Hematopoietic multipotent progenitor cell treated with erythropoietin and hydrocortisone succinate and interleukin-3 and kit ligand, for 8 days (in vitro differentiated cells): ENCODE measurements at regions not wholly inside any gene's neighbourhood (a gene's known extent, or its start where the extent isn't known, plus 50 kb on each side); places are given as distances from the start of the nearest gene placed in this dataset.
A peak's percentile ranks its signal among the peaks of the same experiment; 100 is the strongest.

Source experiments
- DNase-seq: peaks from one replicate; pipeline ENCODE4 v3.0.0-alpha.2; 2015

DNA sequence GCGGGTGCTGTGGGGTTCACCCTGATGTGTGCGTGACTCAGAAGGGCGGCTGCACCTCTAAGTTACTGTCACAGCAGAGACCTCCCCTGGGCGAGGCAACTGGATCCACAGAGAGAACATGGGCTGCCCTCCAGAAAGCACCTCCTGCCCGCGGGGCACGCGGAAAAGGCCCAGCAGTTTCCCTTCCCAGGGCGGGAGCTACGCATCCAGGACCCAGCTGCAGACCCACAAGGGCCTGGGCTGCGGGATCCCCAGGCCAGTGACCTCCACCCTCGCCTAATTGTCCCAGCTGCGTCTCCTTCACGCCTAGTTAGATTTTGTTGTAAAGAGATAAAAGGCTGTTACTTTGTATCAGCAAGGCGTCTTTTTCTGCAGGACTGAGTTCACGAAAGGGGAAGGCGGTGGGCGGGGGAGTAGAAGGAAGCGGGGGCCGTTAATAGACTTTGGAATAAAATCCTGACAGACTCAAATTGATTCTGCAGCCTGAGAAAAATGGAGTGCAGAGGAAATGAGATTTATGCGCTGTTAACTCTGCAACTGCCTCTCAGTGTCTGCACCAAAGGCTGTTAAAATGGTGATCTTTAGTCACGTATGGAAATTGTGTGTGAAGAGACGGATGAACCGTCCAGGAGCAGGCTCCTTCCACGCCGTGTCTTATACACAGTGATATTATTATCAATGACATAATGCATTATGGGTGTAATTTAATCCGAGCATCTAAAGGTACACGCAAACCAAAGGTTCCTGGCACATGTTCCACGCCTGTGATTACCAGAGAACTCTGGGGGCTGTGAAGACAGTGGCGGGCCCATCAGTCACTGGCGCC is 65.9 kb upstream of the FBRSL1 start:
- DNase-seq = no peak

DNA sequence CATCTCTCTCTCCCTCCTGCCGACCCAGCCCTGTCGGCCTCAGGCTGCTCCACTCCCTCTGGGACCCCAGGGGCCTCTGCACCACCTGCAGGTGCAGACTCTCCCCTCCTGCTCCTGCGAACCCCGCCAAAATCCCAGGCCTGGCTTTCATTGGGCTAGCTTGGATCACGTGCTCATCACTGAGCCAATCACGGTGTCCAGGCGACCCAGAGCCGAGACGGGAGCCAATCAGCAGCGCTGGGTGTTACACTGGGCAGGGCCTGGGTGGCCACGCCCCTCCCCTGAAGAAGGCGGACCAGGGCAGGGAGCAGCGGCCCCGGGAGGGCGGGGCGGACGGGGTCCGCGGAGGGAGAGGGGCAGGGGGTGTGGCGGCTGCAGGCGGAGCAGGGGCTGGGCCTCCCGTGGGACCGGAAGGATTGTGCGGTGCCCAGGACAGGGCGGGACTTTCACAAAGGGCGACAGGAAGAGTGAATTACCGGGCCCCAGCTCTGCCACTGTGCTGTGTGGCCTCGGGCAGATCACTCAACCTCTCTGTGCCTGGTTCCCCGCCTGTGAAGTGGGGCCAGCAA is 66.6 kb upstream of the FBRSL1 start:
- DNase-seq = no peak

DNA sequence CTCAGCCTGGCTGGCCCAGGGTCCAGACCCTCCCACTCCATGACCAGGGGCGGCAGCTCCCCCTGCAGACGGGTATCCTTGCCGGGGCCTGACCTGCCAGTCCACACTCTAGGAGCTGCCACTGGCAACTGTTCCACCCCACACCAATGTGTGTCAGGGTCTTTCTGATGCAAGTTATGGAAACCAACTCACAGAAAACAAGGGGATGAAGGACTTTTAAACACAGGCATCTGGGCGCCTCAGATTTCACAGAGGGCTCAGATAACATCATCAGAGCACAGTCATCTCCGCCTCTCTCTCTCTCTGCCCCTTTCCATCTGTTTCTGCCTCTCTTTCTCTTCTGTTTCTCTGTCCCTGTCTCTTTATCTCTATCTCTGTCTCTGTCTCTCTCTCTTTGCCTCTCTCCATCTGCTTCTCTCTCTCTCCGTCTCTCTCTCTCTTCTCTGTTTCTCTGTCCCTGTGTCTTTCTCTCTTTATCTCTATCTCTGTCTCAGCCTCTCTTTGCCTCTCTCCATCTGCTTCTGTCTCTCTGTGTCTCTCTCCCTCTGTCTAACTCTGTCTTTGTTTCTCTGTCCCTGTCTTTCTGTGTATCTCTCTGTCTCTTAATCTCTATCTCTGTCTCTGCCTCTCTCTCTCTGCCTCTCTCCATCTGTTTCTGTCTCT is 67.4 kb upstream of the FBRSL1 start:
- DNase-seq = no peak

GRCh38 chr12:132422040-132422380 is 67.9 kb upstream of the FBRSL1 start:
- DNase-seq = no peak

GRCh38 chr12:132419631-132420246 is 70.2 kb upstream of the FBRSL1 start:
- no peak for DNase-seq

DNA sequence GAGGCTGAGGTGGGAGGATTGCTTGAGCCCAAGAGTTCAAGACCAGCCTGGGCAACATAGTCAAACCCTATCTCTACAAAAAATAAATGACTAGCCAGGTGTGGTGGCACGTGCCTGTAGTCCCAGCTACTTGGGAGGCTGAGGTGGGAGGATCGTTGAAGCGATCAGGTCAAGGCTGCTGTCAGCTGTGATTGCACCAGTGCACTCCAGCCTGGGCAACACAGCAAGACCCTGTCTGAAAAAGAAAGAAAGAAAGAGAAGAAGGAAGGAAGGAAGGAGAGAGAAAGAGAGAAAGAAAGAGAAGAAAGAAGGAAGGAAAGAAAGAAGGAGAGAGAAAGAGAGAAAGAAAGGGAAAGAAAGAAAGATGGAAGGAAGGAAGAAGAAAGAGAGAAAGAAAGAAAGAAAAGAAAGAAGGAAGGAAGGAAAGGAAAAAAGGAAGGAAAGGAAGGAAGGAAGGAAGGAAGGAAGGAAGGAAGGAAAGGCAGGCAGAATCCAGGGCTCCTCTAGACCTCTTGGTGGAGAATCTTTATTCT is 71.5 kb upstream of the FBRSL1 start:
- DNase-seq = no peak

- no peak for DNase-seq
Measured at GRCh38 chr12:132417741-132418140, 72.2 kb upstream of the FBRSL1 start.

DNA sequence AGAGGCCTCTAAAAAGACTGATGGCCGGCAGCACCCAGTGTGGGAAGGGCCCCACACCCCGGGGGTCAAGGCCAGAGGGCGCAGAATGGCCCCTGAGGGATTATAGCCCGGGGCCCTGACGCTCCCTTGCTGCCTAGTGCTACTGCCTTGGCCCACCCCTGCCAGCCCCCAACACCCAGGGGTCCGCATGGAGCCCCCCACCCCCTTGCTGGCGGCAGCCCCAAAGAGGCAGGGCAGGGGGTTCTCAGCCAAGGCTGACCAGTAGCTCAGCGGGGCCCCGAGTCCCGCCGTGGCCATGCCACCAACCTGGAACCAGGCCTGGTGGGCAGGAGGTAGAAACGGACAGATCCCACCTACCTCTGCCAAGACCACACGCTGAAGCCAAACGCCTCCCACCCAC is 73.1 kb upstream of the FBRSL1 start:
- no peak for DNase-seq

DNA sequence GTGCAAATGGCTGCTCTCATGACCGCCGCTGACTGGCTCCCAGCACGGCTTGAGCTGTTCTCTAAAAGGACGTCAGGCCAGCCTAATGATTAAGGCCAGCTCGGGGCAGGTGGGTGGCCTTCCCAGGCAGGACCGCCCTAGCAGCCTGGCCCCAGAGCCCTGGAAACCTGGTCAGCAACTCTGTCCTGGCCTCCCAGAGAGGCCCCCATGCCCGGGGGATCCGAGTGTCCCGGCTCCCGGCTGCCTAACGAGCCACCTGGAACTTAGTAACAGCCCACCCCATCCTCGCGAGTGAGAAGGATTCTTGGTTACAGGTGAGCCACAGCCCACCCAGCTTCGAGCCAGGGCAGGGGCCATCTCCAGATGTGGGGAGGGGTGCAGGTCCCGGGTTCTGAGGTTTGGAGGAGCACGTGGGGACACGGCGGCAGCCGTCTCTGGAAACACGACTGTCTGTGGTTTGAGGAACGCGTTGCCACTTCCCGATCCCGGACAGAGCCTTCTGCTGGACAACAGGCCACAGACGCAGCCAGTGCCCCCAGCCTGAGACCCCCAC is 73.8 kb upstream of the FBRSL1 start:
- DNase-seq = no peak

DNA sequence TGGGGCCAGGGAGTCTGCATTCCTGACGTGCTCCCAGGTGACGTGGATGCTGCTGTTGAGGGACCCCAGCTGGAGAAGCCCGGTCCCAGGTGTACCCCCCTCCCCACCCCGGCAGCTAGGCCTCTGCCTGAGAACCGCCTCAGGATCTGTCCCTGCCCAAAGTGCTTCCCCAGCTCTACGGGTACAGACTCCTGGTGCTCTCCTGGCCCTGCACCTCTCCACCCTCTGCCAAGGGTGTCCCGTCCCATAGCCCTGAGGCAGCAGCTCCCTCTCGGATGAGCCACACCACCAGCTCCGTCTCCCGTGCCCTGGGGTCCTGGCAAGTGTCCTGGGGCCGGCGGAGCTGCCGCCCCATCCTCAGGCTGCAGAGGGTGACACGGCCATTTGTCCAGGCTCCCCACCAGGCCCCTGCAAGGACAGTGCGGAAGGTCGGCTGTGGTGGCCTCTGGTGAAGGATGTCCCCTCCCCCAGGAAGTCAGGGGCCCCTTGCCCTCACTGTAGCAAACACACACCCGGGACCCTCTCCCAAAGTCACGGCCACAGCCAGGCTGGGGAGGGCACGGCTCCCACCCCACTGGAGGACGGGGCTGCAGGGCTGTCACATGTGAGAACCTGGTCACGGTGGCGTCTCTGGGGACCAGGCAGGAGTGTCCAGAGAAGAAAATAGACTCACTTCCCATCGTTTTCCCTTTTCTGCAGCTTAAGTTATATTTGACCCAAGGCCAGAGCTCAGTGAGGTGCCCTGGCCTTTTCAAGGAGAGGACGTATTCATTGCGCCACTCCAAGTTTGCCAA is 74.4 kb upstream of the FBRSL1 start:
- no peak for DNase-seq

DNA sequence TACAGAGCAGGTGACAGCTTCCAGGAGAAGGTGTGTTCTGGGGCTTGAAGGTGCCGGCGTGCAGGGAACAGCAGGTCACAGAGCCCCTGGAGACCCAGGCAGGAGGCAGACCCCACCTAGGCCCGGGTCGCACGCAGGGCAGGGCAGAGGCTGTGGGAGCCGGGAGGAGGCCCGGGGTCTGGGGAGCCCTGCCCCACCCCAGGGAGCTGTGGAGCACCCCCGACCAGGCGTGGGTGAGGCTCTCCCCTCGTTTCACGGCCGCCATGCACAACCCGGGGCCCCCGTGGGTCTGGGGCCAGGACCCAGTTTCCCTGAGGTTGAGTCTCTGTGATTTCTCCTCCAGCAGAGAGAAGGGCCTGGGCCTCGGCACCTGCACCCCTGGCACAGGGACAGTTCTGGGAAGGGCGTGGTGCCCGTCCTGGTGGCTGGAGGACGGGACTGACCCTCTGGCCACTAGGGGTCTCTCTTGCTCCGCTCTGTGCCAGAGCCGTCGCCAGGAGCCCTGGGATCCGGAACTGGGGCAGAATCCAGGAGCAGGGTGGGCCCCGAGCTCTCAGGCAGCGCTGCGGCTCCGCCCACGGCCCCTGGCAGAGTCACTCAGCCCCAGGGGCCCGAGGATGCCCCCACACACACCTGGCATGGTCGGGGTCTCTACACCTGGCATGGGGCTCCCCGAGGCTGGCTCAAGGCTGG is 75.2 kb upstream of the FBRSL1 start:
- peak; percentile 80 for DNase-seq

DNA sequence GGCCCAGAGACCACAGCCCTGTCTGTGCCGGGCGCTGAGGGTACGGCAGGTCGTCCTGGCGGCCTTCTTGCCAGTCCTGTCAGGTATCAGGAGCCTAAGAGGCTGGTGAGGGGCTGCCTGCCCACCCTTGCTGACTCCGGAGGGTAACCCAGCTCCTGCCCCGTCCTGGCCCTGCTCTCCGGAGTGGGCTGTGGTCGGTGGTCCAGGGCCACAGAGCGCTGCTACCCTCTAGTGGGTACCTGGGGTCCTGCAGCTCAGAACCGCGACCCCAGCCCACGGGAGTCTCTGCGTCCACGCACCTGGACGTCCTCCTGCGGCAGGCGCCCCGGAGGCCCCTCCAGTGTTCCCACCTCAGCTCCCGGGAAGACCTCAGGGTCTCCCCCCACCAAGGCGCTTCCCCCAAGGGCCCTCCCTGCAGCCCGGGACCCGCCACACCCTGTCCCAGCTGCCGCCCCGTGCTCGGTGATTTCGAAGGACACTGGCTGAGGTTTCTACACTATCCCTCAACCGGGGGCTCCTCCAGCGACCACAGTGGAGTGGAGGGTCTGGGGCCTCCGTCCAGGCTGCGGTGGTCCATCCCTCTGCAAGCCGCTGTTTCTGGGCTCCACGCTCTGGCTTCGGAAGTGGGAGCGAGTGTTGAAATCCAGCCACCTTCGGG is 75.9 kb upstream of the FBRSL1 start:
- no peak for DNase-seq

- DNase-seq = no peak
Measured at GRCh38 chr12:132411457-132411856, 78.5 kb upstream of the FBRSL1 start.

- DNase-seq = no peak
Measured at GRCh38 chr12:132410849-132411248, 79.1 kb upstream of the FBRSL1 start.

DNA sequence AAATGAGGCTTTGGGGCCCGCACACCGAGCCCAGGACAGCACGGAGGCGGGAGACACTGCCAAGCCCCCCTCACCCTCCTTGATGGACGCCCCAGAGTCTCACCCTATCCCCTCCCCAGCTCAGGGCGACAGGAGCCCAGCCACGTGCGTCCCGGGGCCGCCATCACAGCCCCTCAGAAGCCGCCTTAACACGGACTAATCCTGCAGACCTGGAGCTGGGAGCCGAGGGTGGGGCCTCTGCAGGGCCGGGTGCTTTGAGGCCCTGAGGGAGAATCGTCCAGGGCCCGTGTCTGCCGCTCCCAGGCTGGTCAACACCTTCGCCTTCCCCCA is 79.7 kb upstream of the FBRSL1 start:
- no peak for DNase-seq

- no peak for DNase-seq
Measured at GRCh38 chr12:132409495-132410295, 80.3 kb upstream of the FBRSL1 start.

DNA sequence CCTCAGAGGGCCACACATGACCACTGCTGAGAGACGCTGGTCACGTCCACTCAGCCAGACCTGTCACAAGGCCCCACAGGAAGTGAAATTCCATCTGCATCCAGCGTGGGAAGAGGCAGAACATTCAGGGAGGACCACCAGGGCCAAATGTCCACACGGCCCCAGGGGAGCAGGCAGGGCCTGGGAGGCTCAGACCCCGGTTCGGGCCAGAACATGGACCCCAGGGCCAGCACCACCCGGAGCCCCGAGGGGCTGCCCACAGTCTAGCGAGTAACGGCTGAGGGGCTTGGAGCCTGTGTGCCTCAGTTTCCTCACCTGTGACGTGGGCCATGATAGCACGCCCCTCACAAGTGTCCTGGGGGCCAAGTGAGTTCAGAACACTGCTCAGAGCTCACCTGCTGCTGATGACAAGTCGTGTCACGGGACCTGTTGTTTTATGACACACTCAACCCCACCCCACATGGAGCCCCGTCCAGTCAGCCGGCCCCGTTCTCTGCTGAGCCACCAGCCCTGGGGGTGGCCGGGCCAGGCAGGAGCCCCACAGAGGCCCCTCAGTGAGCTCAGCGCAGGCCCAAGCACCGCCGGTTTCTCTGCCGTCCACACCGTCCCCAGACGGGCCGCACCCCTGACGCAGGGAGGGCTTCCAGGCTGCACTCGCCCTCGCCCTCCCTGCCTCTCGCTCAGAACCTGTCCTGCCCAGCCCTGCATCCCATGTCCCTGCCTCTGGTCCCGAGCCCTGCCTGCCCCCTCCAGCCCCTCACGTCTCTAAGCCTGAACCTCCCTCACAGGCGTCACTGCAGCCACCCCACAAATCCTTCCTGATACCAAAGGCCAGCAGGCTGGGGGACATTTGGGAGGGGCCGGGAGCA is 79.5 kb upstream of the GALNT9 start:
- no peak for DNase-seq

DNA sequence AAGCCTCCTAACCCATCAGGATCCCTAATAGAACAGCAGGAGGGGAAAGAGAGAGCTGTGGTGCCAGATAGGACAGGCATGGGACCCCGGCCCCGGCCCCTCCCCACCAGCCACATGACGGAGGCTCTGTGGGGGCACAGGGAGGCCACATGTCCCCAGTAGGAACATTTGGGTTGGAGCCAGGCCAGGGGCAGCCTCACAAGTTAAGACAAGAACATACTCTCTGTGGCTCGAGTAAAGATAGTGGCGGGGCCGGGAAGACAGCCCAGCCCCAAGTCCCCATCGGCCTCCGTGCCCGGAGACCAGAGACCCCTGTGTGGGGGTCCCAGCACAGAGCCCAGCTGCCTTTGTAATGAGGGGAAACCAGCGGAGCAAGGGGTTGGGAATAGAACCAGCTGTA is 78.6 kb upstream of the GALNT9 start:
- DNase-seq = no peak

DNA sequence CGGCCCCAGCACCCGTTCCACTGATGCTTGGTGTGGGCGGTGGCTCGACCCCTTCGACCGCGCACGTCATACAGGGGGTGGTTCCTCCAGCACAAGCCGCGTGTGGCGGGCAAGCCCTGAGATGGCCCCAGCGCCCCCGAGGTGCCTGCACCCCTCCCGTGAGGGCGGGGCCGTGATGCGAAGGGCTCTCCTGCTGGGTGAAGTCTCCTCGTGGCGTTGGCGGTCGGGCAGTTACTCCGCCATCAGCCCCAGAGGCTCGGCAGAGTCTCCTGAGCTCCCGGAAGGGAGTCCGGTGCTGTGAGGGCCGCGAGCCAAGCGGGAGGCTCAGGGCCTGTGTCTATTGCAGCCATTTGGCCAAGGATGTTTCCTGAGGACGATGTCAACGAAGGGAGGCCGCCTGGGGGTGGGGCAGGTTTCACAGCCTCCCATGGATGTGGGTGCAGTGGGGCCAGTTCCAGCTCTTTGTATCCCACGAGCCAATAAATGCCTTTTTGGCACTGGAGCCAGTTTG is 78.1 kb upstream of the GALNT9 start:
- DNase-seq = no peak
